HL-60 (cell line): ENCODE measurements at regions not wholly inside any gene's neighbourhood (a gene's known extent, or its start where the extent isn't known, plus 50 kb on each side); places are given as distances from the start of the nearest gene placed in this dataset.

Source experiments
- CTCF ChIP-seq: IDR thresholded peaks from one replicate; pipeline ENCODE4 v1.5.1; 2011; ENCODE audit warnings: low read length, control low read depth, inconsistent platforms; ENCODE audit not compliant: insufficient read depth
- GABPA ChIP-seq: IDR thresholded peaks from 2 replicates; pipeline ENCODE4 v1.6.1; 2012; ENCODE audit warnings: low read depth
- POLR2AphosphoS5 ChIP-seq: IDR thresholded peaks from 2 replicates; pipeline ENCODE4 v1.6.1; 2012; ENCODE audit warnings: low read depth
- REST ChIP-seq: IDR thresholded peaks from 2 replicates; pipeline ENCODE4 v1.6.1; 2012; ENCODE audit warnings: low read depth; ENCODE audit not compliant: insufficient replicate concordance

- TF ChIP-seq CTCF (no peak), REST (no peak), GABPA (no peak), POLR2AphosphoS5 (no peak)
Observed at GRCh38 chr4:59068722-59069418, 1958.7 kb upstream of the IGFBP7 start.
